Activated naive CD4-positive, alpha-beta T cell treated with anti-CD3 and anti-CD28 coated beads, Interleukin-2, amount 10 ng/mL, durations not matched to agents 7 days and 5 days (primary cell): ENCODE measurements at regions not wholly inside any gene's neighbourhood (a gene's known extent, or its start where the extent isn't known, plus 50 kb on each side); places are given as distances from the start of the nearest gene placed in this dataset.

Source experiments
- CTCF ChIA-PET: fragments of 350-600 bp; sonication (Branson Sonifier 250); formaldehyde crosslinking; loops from one replicate; lab custom pipeline; 2021; ENCODE audit warnings: antibody characterized with exemption; lab: Charles Lee
- DNase-seq: peaks from one replicate; pipeline ENCODE4 v3.0.0-alpha.2; 2020
- H3K27ac Mint-ChIP-seq: one replicate; pipeline ENCODE4 v1.8.0; 2021; ENCODE audit warnings: mild to moderate bottlenecking, moderate library complexity, mixed read lengths
- H3K27me3 Mint-ChIP-seq: one replicate; pipeline ENCODE4 v1.8.0; 2021; ENCODE audit warnings: mild to moderate bottlenecking, mixed read lengths
- H3K36me3 Mint-ChIP-seq: one replicate; pipeline ENCODE4 v1.8.0; 2021; ENCODE audit warnings: mixed read lengths
- H3K4me1 Mint-ChIP-seq: one replicate; pipeline ENCODE4 v1.8.0; 2021; ENCODE audit warnings: mixed read lengths
- H3K4me3 Mint-ChIP-seq: one replicate; pipeline ENCODE4 v1.8.0; 2021; ENCODE audit warnings: mild to moderate bottlenecking, moderate library complexity, mixed read lengths
- H3K9me3 Mint-ChIP-seq: one replicate; pipeline ENCODE4 v1.8.0; 2021; ENCODE audit warnings: mixed read lengths

DNA sequence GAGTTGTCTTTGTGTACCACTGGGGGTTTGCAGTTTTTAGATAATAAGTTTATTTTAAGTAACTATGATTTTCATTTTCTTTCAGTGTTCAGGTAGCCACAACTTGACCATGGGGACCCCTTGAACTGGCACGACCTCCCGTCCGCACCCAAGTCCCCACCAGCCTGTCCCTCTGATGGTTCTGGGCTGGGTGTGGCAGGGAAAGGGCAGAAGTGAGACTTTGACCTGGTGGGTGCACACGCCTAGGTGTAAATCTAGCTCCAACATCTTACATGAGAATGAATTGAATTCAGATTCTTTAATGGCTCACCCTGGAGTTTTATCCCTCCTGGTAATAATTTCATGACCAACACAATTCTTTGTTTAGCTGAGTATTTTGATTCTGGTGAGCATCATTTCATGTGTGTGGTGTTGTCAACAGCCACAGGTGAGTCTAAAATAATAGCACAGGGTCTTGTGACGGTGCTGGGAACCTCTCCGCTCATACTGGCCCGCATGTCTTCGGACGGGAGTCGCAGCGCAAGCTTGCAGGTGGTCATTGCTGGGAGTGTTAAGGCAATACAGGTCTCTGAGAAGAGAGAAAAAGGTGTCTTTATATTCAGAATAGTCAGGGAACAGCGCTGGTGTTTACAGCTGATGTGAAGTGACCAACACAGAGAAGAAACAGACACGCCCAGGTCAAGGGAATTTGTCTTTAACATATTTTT is 50.8 kb upstream of the POFUT2 start:
- H3K4me1 Mint-ChIP-seq: no peaks in the 10 kb centered on the region
- CTCF ChIA-PET: no interaction called here
- no peaks in the 10 kb centered on the region for H3K9me3 Mint-ChIP-seq
- no peak for DNase-seq
- no peaks in the 10 kb centered on the region for H3K36me3 Mint-ChIP-seq
- no peak overlapping the region for H3K4me3 Mint-ChIP-seq
- peaks cover 17% of the 10 kb centered on the region for H3K27me3 Mint-ChIP-seq
- no peak overlapping the region for H3K27ac Mint-ChIP-seq

DNA sequence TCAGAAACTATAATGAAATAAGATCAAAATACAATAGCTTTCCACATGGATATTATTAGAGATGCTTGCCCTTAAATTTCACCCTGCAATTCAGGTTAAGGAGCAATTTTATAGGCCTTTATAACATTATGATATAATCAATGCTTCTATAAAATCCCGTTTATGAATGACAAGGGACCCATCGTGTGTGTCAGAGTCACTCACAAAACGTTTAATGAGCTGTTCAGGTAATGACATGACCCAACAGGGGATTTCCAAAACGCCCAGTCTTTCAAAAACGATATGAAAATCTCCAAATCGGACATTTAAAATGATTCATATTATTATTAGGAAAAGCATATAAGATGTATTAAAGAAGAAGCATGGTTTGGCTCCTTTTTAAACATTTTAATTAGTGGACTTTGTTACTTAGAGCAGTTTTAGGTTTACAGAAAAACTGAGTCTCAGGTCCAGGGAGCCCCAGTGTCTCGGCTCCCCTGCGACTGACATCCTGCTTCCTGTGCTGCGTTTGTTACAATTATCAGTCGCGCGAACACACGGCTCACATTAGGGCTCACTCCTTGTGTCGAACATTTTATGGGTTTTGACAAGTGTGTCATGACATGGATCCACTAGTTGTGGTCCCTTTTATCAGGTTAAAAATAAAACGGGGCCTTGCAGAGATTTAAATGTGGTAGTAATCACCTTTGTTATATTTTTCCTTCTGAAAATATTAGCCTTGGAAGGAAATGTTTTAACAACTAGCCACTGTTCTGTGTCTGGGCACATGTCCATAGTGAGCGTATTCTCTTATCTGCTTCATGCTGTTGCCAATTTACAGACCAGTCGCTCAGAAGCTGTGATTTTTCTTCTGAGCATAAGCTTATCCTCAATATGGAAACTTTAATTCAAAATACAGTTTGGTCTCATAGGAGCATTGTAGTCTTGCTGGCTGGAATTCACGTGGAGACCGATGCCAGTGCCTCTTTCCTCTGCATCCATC is 52.0 kb upstream of the POFUT2 start:
- no peak overlapping the region for H3K27ac Mint-ChIP-seq
- H3K27me3 Mint-ChIP-seq: peaks cover 18% of the 10 kb centered on the region
- no peak overlapping the region for H3K4me3 Mint-ChIP-seq

DNA sequence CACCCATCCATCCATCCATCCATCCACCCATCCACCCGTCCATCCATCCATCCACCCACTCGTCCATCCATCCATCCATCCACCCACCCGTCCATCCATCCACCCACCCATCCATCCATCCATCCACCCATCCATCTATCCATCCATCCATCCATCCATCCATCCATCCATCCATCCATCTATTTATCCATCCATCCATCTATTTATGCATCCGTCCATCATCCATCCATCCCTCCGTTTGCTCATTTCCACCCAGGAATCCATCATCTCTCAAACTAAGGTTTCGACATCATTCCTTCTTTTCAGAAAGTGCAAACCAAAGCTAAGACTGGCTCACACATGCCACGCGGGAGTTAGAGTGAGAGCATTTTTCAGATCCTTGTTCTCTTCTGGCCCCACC is 52.8 kb upstream of the POFUT2 start:
- DNase-seq: no peak
- no peaks in the 10 kb centered on the region for H3K9me3 Mint-ChIP-seq
- H3K36me3 Mint-ChIP-seq: no peaks in the 10 kb centered on the region
- peaks cover 22% of the 10 kb centered on the region for H3K27me3 Mint-ChIP-seq
- no peak overlapping the region for H3K4me3 Mint-ChIP-seq
- no peak overlapping the region for H3K27ac Mint-ChIP-seq
- no peaks in the 10 kb centered on the region for H3K4me1 Mint-ChIP-seq
- CTCF ChIA-PET: interaction anchor here (0.7 kb wide), 1 partner anchor 1399 kb away, joined by 3 read pairs; no protein-coding TSS in a partner anchor

More for the DNA sequence above, 52.0 kb upstream of the POFUT2 start:
- no peak for DNase-seq
- Mint-ChIP-seq H3K4me1 (no peaks in the 10 kb centered on the region), H3K36me3 (no peaks in the 10 kb centered on the region), H3K9me3 (no peaks in the 10 kb centered on the region)
- CTCF ChIA-PET: interaction anchor here (0.7 kb wide), 1 partner anchor 1399 kb away, joined by 3 read pairs; no protein-coding TSS in a partner anchor

DNA sequence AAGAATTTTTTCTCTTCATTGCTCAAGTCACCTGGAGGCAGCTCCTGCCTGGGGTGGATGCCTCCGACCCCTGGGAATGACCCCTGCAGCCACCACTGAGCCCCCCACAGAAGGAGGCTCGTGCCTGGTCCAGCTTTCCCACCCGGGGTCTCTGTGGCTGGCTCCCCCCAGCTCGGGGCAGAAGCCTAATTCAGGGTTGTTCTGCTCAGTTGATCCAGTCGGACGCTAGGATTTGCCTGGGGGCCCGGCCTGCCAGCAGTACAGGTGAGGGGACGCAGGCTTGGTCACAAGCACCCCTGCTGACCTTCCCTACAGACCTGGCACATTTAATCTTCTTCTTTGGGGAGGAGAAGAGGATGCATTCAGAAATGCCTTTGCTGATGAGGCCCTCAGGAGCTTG is 53.6 kb upstream of the POFUT2 start:
- CTCF ChIA-PET: no interaction called here

DNA sequence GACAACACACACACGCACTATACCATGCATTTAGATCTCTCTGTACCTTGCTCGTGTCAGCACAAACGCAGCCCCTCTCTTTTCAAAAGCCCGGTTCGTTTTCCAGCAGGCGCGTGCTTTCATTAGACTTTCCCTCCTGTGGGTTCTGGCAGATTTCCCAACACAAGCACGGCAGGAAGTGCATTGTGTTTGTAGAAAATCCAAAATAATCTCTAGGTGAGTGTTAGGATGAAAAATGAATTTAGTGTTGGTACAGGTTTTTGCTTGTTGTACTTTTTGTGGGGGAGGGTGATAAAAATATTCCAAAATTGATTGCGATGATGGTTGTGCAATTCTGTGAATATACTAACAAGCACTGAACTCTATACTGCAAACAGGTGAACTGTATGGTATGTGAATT is 54.1 kb upstream of the POFUT2 start:
- no peaks in the 10 kb centered on the region for H3K9me3 Mint-ChIP-seq
- CTCF ChIA-PET: no interaction called here
- no peaks in the 10 kb centered on the region for H3K36me3 Mint-ChIP-seq
- H3K4me3 Mint-ChIP-seq: no peak overlapping the region
- no peak overlapping the region for H3K27ac Mint-ChIP-seq
- H3K4me1 Mint-ChIP-seq: no peaks in the 10 kb centered on the region
- no peak for DNase-seq
- peaks cover 23% of the 10 kb centered on the region for H3K27me3 Mint-ChIP-seq

More for the DNA sequence above, 53.6 kb upstream of the POFUT2 start:
- H3K36me3 Mint-ChIP-seq: no peaks in the 10 kb centered on the region
- H3K27ac Mint-ChIP-seq: no peak overlapping the region
- H3K27me3 Mint-ChIP-seq: peaks cover 22% of the 10 kb centered on the region
- H3K4me3 Mint-ChIP-seq: no peak overlapping the region
- H3K4me1 Mint-ChIP-seq: no peaks in the 10 kb centered on the region
- H3K9me3 Mint-ChIP-seq: no peaks in the 10 kb centered on the region
- DNase-seq: no peak

DNA sequence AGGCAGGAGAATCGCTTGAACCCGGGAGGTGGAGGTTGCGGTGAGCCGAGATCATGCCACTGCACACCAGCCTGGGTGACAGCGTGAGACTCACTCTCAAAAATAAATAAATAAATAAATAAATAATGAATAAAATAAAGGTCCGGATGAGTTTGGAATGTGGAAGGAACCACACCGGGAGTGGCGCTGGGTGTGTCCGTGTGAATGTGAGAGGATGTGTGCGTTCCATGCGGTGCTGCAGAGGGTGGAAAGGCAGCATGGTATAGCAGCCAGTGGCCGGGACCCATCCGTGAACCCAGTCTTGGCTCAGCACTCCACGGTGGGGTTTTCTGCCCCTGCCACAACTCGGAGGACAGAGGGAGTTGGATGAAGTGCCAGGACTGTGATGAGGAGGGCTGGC is 56.2 kb upstream of the POFUT2 start:
- H3K36me3 Mint-ChIP-seq: no peaks in the 10 kb centered on the region
- H3K27me3 Mint-ChIP-seq: peaks cover 31% of the 10 kb centered on the region
- H3K4me3 Mint-ChIP-seq: no peak overlapping the region
- no peaks in the 10 kb centered on the region for H3K4me1 Mint-ChIP-seq
- H3K9me3 Mint-ChIP-seq: no peaks in the 10 kb centered on the region
- CTCF ChIA-PET: no interaction called here
- H3K27ac Mint-ChIP-seq: no peak overlapping the region
- no peak for DNase-seq

DNA sequence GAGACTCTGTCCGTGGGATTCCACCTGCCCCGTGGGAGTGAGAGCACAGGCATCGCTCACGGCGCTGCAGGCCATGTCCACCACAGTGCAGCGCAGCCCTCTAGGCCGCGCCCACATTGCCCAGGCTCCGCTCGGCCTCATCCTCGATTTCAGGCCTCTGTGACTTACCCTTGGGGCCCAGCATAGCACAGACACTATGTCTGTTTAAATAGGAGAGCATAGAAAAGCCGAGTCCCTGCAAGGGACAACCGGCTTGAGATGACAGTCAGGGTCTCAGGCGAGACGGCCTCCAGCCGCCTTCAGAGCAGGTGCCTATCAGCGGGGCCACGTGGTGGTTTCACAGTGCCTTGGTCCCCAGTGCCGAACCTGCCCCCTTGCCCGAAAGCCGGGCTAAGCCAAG is 56.9 kb upstream of the POFUT2 start:
- Mint-ChIP-seq H3K27me3 (peaks cover 31% of the 10 kb centered on the region), H3K4me3 (no peak overlapping the region), H3K9me3 (no peaks in the 10 kb centered on the region), H3K36me3 (no peaks in the 10 kb centered on the region), H3K27ac (no peak overlapping the region), H3K4me1 (no peaks in the 10 kb centered on the region)
- no peak for DNase-seq
- CTCF ChIA-PET: no interaction called here

DNA sequence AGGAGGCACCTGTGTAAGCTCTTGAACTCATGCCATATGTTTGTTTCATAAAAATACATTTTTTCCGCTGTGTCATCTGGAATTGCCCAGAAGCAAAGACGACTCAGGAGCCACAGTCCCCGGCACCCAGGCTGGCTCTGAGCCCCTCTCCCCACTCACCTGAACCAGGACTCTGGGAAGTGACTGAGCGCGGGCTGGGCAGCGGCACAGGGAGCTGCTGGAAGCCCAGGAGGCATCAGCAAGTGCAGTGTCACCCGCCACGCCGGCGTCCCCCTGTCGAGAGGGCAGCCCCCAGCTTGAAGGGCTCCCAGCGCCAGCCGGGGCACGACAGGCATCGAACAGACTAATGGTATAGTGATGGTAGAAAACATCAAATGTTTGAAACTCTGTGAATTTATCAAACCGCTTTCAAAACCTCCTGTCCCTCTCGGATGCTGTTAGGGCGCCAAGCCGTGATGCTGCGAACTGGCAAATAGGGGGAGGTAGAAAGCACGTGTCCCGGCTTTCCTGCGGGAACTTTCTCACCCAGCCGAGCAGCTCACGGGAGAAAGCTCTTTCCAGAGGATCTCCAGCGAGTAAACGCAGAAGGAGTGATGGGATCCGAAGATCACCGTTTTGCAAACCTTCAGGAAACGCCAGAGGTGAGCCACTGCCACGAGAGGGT is 57.8 kb upstream of the COL18A1 start:
- Mint-ChIP-seq H3K9me3 (peaks cover 5% of the 10 kb centered on the region), H3K36me3 (no peaks in the 10 kb centered on the region), H3K4me1 (no peaks in the 10 kb centered on the region), H3K4me3 (no peak overlapping the region), H3K27ac (no peak overlapping the region), H3K27me3 (peaks cover 23% of the 10 kb centered on the region)
- CTCF ChIA-PET: no interaction called here
- DNase-seq: no peak

DNA sequence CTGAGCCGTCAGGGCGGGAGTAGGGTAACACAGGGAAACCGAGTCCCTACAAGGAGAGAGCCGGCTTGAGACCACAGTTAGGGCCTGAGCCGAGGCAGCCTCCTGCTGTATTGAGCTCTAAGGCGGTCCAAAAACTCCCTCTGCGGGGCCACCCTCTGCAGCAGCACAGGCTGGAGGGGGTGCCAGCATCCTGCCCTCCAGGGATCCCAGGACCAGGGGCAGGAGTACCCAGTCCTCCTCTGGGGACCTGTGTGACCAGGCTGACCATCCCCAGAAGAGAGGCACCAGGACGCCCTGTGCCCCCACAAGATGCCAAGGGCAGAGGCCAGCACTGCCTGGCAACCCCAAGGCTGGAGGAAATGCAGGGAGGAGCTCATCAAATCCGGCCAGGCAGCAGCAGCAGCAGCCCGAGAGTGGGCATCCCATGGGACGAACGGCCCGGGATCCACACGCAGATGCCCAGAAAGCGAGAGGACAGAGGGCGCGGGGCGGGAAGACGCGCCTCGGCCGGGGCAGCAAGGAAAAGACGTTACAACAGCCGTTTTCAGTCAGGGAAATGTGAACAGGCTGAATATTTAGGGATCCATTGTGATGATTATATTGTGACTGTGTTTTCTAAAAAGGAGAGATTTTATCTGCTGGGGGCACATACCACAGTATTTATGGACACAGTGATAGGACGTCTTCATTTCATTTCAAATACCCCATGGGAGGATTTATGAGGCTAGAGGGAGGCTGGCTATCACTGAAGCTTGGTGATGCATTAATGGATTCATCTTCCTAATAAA is 57.1 kb upstream of the COL18A1 start:
- Mint-ChIP-seq H3K4me1 (no peaks in the 10 kb centered on the region), H3K27ac (no peak overlapping the region), H3K4me3 (no peak overlapping the region), H3K27me3 (peaks cover 23% of the 10 kb centered on the region), H3K9me3 (peaks cover 5% of the 10 kb centered on the region), H3K36me3 (no peaks in the 10 kb centered on the region)
- CTCF ChIA-PET: no interaction called here
- DNase-seq: no peak

DNA sequence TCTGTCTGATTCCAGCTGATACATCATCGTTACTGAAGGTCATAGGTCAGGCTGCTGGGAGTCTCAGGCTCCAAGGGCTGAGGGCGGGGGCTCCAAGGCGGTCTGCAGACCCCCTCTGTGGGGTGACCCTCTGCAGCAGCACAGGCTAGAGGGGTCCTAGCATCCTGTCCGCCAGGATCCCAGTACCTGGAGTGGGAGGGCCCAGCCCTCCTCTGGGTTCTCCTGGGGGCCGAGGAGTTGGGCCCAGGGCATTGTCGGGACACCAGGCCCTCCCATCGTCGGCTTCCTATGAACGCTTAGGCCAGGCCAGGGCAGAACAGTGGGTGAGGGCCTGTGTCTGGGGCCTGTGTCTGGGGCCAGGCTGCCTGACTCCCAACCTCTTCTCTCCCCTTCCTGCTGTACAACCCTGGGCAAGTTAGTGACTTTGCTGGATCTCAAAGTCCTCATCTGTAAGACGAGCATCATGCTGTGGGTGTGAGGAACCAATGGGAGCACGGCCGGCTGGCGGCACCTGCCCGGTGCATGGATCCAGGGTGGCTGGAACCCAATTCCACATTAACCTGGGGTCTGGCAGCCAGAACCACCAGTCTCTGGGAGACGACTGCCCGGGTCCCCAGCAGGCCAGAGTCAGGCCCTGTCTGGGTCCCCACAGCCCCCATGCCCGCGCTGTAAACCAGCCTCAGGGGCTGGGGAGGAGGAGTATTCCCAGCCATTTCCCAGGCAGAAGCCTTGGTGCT is 56.2 kb upstream of the COL18A1 start:
- CTCF ChIA-PET: no interaction called here
- Mint-ChIP-seq H3K4me1 (no peaks in the 10 kb centered on the region), H3K9me3 (peaks cover 5% of the 10 kb centered on the region), H3K36me3 (no peaks in the 10 kb centered on the region), H3K27ac (no peak overlapping the region), H3K4me3 (no peak overlapping the region), H3K27me3 (peaks cover 25% of the 10 kb centered on the region)
- no peak for DNase-seq

DNA sequence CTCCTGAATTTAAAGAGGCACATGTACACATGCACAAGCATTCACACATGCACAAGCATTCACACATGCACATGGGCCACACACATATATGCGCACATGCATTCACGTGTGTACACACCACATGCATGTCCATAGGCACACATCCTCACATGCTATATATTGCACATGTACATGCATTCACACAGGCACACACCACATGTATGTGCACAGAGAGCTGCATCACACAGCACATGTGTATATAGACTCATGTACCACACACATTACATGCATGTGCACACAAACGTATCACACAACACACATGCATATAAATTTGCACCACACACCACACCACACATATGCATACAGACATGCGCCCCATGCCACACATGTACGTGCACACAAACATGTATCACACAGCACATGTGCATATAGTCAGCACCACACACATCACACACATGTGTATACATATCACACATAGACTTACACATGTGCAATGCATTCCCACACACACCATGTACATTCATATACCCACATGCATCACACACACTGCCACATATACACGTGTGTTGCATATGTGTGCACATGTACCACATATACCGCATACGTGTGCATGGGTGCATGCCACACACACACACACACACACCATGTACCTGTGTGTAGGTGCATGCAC is 54.6 kb upstream of the COL18A1 start:
- CTCF ChIA-PET: no interaction called here
- Mint-ChIP-seq H3K36me3 (no peaks in the 10 kb centered on the region), H3K4me3 (no peak overlapping the region), H3K9me3 (peaks cover 5% of the 10 kb centered on the region), H3K27ac (no peak overlapping the region), H3K4me1 (no peaks in the 10 kb centered on the region), H3K27me3 (peaks cover 35% of the 10 kb centered on the region)
- DNase-seq: no peak

DNA sequence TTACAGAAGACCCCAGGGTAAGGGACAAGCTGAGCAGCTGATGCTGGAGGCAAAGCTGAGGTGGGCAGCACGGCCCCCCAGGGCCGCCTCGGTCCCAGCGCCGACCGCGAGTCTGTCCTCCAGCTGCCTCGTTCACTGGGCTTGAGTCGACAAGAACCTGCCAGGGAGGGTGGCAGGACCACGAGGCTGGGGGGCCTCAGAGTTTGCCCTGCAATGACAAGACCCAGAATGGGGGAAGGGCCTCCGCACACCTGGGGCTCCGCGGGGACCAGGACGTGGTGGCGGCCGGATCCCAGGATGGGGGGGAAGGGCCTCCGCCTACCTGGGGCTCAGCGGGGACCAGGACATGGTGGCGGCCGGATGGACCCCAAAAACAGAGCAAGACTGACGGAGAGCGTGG is 53.9 kb upstream of the COL18A1 start:
- no peak for DNase-seq
- CTCF ChIA-PET: no interaction called here
- no peak overlapping the region for H3K27ac Mint-ChIP-seq
- H3K4me1 Mint-ChIP-seq: peaks cover 3% of the 10 kb centered on the region
- H3K4me3 Mint-ChIP-seq: no peak overlapping the region
- H3K27me3 Mint-ChIP-seq: peaks cover 43% of the 10 kb centered on the region
- H3K36me3 Mint-ChIP-seq: no peaks in the 10 kb centered on the region
- peaks cover 5% of the 10 kb centered on the region for H3K9me3 Mint-ChIP-seq
